ENCODE measurements at regions not wholly inside any gene's neighbourhood (a gene's known extent, or its start where the extent isn't known, plus 50 kb on each side); places are given as distances from the start of the nearest gene placed in this dataset.

- DNase-seq (ENCODE audit: low read depth in 2 of 2, low spot score in 1 of 2) = no peak
These were observed 351.8 kb downstream of the BUD13 start for GRCh38 chr11:116420770-116421528.

- DNase-seq (ENCODE audit: low read depth in 2 of 2, low spot score in 1 of 2) = no peak
These were observed 352.8 kb downstream of the BUD13 start for GRCh38 chr11:116420030-116420429.

GRCh38 chr11:116418388-116419041 lies 354.3 kb downstream of the BUD13 start:
- no peak for DNase-seq (ENCODE audit: low read depth in 2 of 2, low spot score in 1 of 2)

GRCh38 chr11:116416852-116417251 lies 355.9 kb downstream of the BUD13 start:
- DNase-seq (ENCODE audit: low read depth in 2 of 2, low spot score in 1 of 2) = no peak

- no peak for DNase-seq (ENCODE audit: low read depth in 2 of 2, low spot score in 1 of 2)
These were observed 357.7 kb downstream of the BUD13 start for GRCh38 chr11:116415095-116415494.

GRCh38 chr11:116414357-116414880 lies 358.4 kb downstream of the BUD13 start:
- no peak for DNase-seq (ENCODE audit: low read depth in 2 of 2, low spot score in 1 of 2)

GRCh38 chr11:116413301-116414242 lies 359.2 kb downstream of the BUD13 start:
- DNase-seq (ENCODE audit: low read depth in 2 of 2, low spot score in 1 of 2) = no peak

GRCh38 chr11:116412118-116412889 lies 360.5 kb downstream of the BUD13 start:
- DNase-seq (ENCODE audit: low read depth in 2 of 2, low spot score in 1 of 2) = no peak

GRCh38 chr11:116409238-116409637 lies 363.5 kb downstream of the BUD13 start:
- DNase-seq (ENCODE audit: low read depth in 2 of 2, low spot score in 1 of 2) = no peak

GRCh38 chr11:116406042-116406441 lies 366.7 kb downstream of the BUD13 start:
- DNase-seq (ENCODE audit: low read depth in 2 of 2, low spot score in 1 of 2) = no peak

GRCh38 chr11:116404462-116404798 lies 368.4 kb downstream of the BUD13 start:
- DNase-seq (ENCODE audit: low read depth in 2 of 2, low spot score in 1 of 2) = no peak

GRCh38 chr11:116403794-116404461 lies 368.9 kb downstream of the BUD13 start:
- no peak for DNase-seq (ENCODE audit: low read depth in 2 of 2, low spot score in 1 of 2)

GRCh38 chr11:116400081-116400480 lies 372.7 kb downstream of the BUD13 start:
- DNase-seq (ENCODE audit: low read depth in 2 of 2, low spot score in 1 of 2) = no peak

GRCh38 chr11:116397602-116398084 lies 375.1 kb downstream of the BUD13 start:
- no peak for DNase-seq (ENCODE audit: low read depth in 2 of 2, low spot score in 1 of 2)

- DNase-seq (ENCODE audit: low read depth in 2 of 2, low spot score in 1 of 2) = no peak
These were observed 376.5 kb downstream of the BUD13 start for GRCh38 chr11:116396331-116396730.

- no peak for DNase-seq (ENCODE audit: low read depth in 2 of 2, low spot score in 1 of 2)
These were observed 378.8 kb downstream of the BUD13 start for GRCh38 chr11:116394022-116394421.

GRCh38 chr11:116390963-116391362 lies 381.8 kb downstream of the BUD13 start:
- DNase-seq (ENCODE audit: low read depth in 2 of 2, low spot score in 1 of 2) = no peak

- no peak for DNase-seq (ENCODE audit: low read depth in 2 of 2, low spot score in 1 of 2)
These were observed 384.6 kb downstream of the BUD13 start for GRCh38 chr11:116388146-116388545.

GRCh38 chr11:116387641-116388040 lies 385.1 kb downstream of the BUD13 start:
- no peak for DNase-seq (ENCODE audit: low read depth in 2 of 2, low spot score in 1 of 2)

GRCh38 chr11:116386118-116386699 lies 386.6 kb downstream of the BUD13 start:
- no peak for DNase-seq (ENCODE audit: low read depth in 2 of 2, low spot score in 1 of 2)
